ENCODE measurements at regions not wholly inside any gene's neighbourhood (a gene's known extent, or its start where the extent isn't known, plus 50 kb on each side); places are given as distances from the start of the nearest gene placed in this dataset.

DNA sequence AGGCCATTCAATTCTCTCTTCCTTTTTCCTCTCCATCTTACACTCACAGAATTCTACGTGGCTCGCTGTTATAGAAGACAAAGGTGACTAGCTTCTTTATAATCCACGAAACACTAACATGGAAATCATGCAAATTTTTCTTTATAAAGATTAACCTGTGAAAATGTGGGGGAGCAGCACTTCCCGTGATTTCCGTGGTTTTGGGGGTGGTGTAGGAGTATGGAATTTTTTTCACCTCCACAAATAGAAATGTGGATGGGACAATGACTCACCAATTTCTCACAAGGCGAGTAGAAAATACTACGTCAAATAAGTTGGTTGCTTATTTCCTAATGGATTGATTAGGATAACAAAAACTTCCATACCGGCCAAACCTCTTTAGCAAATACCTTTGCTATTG lies 719.2 kb upstream of the TENM3 start:
- RAD21 ChIA-PET (ENCODE audit: low non-redundant PET in 1 of 2, low total read pairs in 2 of 2, uncharacterized antibody in 2 of 2, unreplicated experiment in 2 of 2) = no interaction called here
- ATAC-seq = no peak
- intact Hi-C loops (cut with micrococcal nuclease) = no loop called here
- no TSS peak for BruUV-seq (replicated peaks)
- no peaks in the 10 kb centered on the region for H4K20me1 ChIP-seq (ENCODE audit: insufficient read depth)
- POLR2A ChIA-PET = no interaction called here
- TF ChIP-seq, protein P1, sequence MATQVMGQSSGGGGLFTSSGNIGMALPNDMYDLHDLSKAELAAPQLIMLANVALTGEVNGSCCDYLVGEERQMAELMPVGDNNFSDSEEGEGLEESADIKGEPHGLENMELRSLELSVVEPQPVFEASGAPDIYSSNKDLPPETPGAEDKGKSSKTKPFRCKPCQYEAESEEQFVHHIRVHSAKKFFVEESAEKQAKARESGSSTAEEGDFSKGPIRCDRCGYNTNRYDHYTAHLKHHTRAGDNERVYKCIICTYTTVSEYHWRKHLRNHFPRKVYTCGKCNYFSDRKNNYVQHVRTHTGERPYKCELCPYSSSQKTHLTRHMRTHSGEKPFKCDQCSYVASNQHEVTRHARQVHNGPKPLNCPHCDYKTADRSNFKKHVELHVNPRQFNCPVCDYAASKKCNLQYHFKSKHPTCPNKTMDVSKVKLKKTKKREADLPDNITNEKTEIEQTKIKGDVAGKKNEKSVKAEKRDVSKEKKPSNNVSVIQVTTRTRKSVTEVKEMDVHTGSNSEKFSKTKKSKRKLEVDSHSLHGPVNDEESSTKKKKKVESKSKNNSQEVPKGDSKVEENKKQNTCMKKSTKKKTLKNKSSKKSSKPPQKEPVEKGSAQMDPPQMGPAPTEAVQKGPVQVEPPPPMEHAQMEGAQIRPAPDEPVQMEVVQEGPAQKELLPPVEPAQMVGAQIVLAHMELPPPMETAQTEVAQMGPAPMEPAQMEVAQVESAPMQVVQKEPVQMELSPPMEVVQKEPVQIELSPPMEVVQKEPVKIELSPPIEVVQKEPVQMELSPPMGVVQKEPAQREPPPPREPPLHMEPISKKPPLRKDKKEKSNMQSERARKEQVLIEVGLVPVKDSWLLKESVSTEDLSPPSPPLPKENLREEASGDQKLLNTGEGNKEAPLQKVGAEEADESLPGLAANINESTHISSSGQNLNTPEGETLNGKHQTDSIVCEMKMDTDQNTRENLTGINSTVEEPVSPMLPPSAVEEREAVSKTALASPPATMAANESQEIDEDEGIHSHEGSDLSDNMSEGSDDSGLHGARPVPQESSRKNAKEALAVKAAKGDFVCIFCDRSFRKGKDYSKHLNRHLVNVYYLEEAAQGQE (IDR thresholded peaks at IDR 0.05; ENCODE audit: low read depth) = no peak
- no peak for TF ChIP-seq CEBPB (IDR thresholded peaks at IDR 0.05; ENCODE audit: low read depth)
- TF ChIP-seq ZNF274 (IDR thresholded peaks at IDR 0.05; ENCODE audit: low read depth, low read length) = no peak
- TF ChIP-seq JUND (IDR thresholded peaks at IDR 0.05) = no peak
- TF ChIP-seq EGR1 (IDR thresholded peaks at IDR 0.05; ENCODE audit: low read depth) = no peak
- no peak for TF ChIP-seq ELF1 (IDR thresholded peaks at IDR 0.05; ENCODE audit: borderline replicate concordance, low read depth)
- TF ChIP-seq TCF7L2 (IDR thresholded peaks at IDR 0.05; ENCODE audit: borderline replicate concordance, extremely low read depth, insufficient read depth, insufficient read length) = no peak
- TF ChIP-seq, protein P2, sequence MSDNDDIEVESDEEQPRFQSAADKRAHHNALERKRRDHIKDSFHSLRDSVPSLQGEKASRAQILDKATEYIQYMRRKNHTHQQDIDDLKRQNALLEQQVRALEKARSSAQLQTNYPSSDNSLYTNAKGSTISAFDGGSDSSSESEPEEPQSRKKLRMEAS (IDR thresholded peaks at IDR 0.05) = no peak
- TF ChIP-seq SIN3A (IDR thresholded peaks at IDR 0.05; ENCODE audit: low read depth) = no peak
- CTCF ChIA-PET = no interaction called here
- no peaks in the 10 kb centered on the region for H3K9me2 ChIP-seq (ENCODE audit: insufficient read depth)
- no peak overlapping the region for H2AFZ ChIP-seq (ENCODE audit: low read depth, low read length, poor library complexity, severe bottlenecking)
- no peaks in the 10 kb centered on the region for H3K9me3 ChIP-seq (ENCODE audit: control insufficient read depth in 1 of 2, insufficient read depth in 1 of 2, low read depth in 1 of 2, low read length in 2 of 2)
- no peak overlapping the region for H3K9ac ChIP-seq (ENCODE audit: low read length)
- H3K4me2 ChIP-seq (ENCODE audit: low read length) = no peak overlapping the region
- no peaks in the 10 kb centered on the region for H3K4me1 ChIP-seq (ENCODE audit: control insufficient read depth in 1 of 2, insufficient read depth in 2 of 2, low read length in 2 of 2)
- H3K36me3 ChIP-seq (ENCODE audit: control insufficient read depth in 1 of 2, insufficient read depth in 2 of 2, low read length in 2 of 2) = no peaks in the 10 kb centered on the region
- DNase-seq (ENCODE audit: low read depth, low spot score) = no peak
- no peak overlapping the region for H3K4me3 ChIP-seq (replicated peaks in 1 of 2; ENCODE audit: low read depth in 1 of 2, low read length in 2 of 2)
- H3K79me2 ChIP-seq (ENCODE audit: insufficient read depth, low read length) = no peaks in the 10 kb centered on the region
- peaks cover 6% of the 10 kb centered on the region; the same call in 1 of the 2 replicates for H3K27me3 ChIP-seq (ENCODE audit: insufficient read depth, low read length)
- no peak overlapping the region for H3K27ac ChIP-seq (ENCODE audit: low read depth, low read length)

Measured in HCT116 (cell line).